ENCODE measurements at regions not wholly inside any gene's neighbourhood (a gene's known extent, or its start where the extent isn't known, plus 50 kb on each side); places are given as distances from the start of the nearest gene placed in this dataset.

GRCh38 chr13:86445672-86446071 lies 646.5 kb upstream of the SLITRK6 start:
- H3K27me3 Mint-ChIP-seq (ENCODE audit: low read depth) = no peaks in the 10 kb centered on the region
- H3K18ac ChIP-seq (ENCODE audit: insufficient read length, low read depth, low read length) = no peak overlapping the region
- no peaks in the 10 kb centered on the region for H4K20me1 ChIP-seq (ENCODE audit: control insufficient read depth, insufficient read depth, insufficient read length)
- no peak for DNase-seq
- H2BK120ac ChIP-seq (ENCODE audit: low read depth, low read length, poor library complexity, severe bottlenecking) = no peak overlapping the region
- no peak overlapping the region for H2BK12ac ChIP-seq (ENCODE audit: insufficient read length, low read depth, low read length)
- H2BK20ac ChIP-seq (ENCODE audit: low read depth, low read length, poor library complexity, severe bottlenecking) = no peak overlapping the region
- no peak overlapping the region for H4K91ac ChIP-seq (ENCODE audit: insufficient read length, low read depth, low read length)
- no peak overlapping the region for H3K4me3 Mint-ChIP-seq
- H3K9me3 Mint-ChIP-seq = no peaks in the 10 kb centered on the region
- no peak overlapping the region for H3K27ac ChIP-seq (ENCODE audit: insufficient read length, low read depth, low read length)
- no peak overlapping the region for H4K5ac ChIP-seq (ENCODE audit: insufficient read length, low read depth, low read length)
- no peak overlapping the region for H2BK5ac ChIP-seq (ENCODE audit: insufficient read length, low read length)
- H3K23ac ChIP-seq (ENCODE audit: insufficient read length, low read depth, low read length) = no peak overlapping the region
- no peak overlapping the region for H3K4ac ChIP-seq (ENCODE audit: low read depth, low read length)
- H3K79me1 ChIP-seq (ENCODE audit: insufficient read depth, low read depth, low read length, poor library complexity, severe bottlenecking) = no peaks in the 10 kb centered on the region
- no peak overlapping the region for H2AFZ ChIP-seq (ENCODE audit: low read length)
- no peaks in the 10 kb centered on the region; a peak in 1 of 7 replicates for H3K36me3 Mint-ChIP-seq (ENCODE audit: insufficient read depth in 1 of 3, low read depth in 3 of 3)
- no peak for TF ChIP-seq CTCF (conservative IDR thresholded peaks at IDR 0.05)
- H3K9me3 ChIP-seq (ENCODE audit: control insufficient read depth, low read depth, low read length) = no peaks in the 10 kb centered on the region
- H3K14ac ChIP-seq (ENCODE audit: insufficient read depth, low read length) = no peak overlapping the region
- H3K4me2 ChIP-seq (ENCODE audit: insufficient read depth, insufficient read length, low read length) = no peak overlapping the region
- H3K4me1 Mint-ChIP-seq = peaks cover 9 to 22% of the 10 kb centered on the region in 2 experiments
- H3K27me3 ChIP-seq (ENCODE audit: insufficient read depth, low read length) = no peaks in the 10 kb centered on the region
- H3K4me1 ChIP-seq (ENCODE audit: insufficient read depth, low read length) = peaks cover 2% of the 10 kb centered on the region; the same call in 1 of the 2 replicates
- no CpG with 5 or more reads among the region's 3 CpGs for WGBS (ENCODE audit: extremely low coverage, insufficient read length, low lambda C conversion rate)
- no peak overlapping the region for H3K9ac ChIP-seq (ENCODE audit: extremely low read depth, insufficient read length, low read length)
- no peak overlapping the region; a peak in 1 of 7 replicates for H3K27ac Mint-ChIP-seq
- H4K8ac ChIP-seq (replicated peaks; ENCODE audit: insufficient read length, low read depth, low read length) = no peak overlapping the region
- no peaks in the 10 kb centered on the region for H3K79me2 ChIP-seq (ENCODE audit: insufficient read depth, low read length)
- no peak overlapping the region for H2AK5ac ChIP-seq (ENCODE audit: insufficient read length, low read length)
- H2BK15ac ChIP-seq (ENCODE audit: low read depth, low read length) = no peak overlapping the region
- no peaks in the 10 kb centered on the region for H3K23me2 ChIP-seq (ENCODE audit: insufficient read length, low read depth, low read length, poor library complexity, severe bottlenecking)
- no peak overlapping the region for H3K56ac ChIP-seq (ENCODE audit: insufficient read length, low read depth, low read length)
- no peak overlapping the region for H3T11ph ChIP-seq (ENCODE audit: low read length)

Data from H9 (cell line).